Eye (tissue), 1 donor: ENCODE measurements at regions not wholly inside any gene's neighbourhood (a gene's known extent, or its start where the extent isn't known, plus 50 kb on each side); places are given as distances from the start of the nearest gene placed in this dataset.
"Not testable (repeated sequence)": the region's sequence is repeated elsewhere in the genome, so short reads cannot be mapped to it uniquely, and the experiment has no call there.

Source experiments
- DNase-seq: peaks from one replicate; pipeline ENCODE4 v3.0.0-alpha.2; 2015

DNA sequence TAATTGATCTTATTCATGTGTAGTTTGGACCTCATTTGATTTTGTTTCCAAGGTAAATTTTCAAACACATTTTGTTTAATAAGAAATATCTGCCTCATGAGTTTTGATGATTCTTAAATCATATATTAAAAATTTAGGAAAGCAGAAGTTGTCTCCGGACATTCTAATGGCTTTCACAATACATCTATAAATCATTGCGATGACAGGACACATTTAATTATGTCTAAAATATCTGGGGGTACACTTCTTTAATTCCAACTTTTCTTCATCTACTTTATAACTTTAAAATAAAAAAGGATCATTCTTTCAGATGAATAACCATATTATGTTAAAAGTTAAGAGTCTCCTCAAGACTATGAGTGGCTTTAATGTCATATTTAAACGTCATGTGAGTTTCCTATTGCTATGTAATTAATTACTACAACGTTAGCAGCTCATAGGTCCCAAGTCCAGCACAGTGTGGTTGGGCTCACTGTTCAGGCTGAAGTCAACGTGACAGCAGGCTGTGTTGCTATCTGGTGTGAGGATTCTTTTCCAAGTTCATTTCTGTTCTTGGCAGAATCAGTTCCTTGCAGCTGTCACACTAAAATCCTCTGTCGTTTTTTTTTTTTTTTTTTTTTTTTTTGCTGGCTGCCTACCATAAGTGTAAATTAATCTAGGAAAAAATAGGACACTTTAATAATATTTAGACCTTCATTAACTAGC, 893.5 kb downstream of the LTN1 start:
- DNase-seq, result peak; percentile 44

DNA sequence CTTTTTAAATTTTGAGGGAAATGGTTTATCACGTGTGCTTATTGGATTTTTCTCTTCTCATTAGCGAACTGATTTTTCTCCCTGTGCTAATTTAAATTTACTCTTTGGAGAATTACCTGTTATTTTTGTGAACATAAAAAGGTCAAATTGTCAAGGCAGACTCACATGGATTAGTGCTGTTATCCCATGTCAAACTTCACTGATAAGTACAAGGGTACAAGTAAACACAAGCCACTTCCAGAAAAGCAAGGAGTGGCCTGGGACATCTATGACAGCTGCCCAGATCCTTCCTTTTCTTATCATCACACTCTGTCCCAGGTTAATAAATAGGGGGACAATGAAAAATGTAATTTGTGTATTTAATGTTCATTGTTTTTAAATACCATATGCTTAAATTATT, 901.2 kb downstream of the LTN1 start:
- DNase-seq, result no peak

DNA sequence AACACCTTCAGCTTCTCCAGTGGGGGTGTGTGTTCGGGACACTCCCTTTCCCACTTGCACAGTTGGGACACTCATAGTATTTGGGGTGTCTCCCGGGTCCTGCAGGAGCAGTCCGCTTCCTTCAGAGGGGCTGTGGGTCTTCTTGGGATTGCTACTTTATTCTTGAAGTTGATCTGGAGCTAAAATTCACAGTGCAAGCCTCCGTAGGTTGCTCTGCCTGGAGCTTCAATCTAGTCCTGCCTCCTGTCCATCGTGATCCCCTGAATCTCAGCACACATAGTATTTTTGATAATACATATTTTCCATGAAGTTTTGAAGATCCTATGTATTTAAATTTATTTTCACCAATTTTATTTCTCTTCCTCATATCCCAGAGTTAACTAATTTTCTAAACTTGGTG, 902.1 kb downstream of the LTN1 start:
- no peak for DNase-seq

DNA sequence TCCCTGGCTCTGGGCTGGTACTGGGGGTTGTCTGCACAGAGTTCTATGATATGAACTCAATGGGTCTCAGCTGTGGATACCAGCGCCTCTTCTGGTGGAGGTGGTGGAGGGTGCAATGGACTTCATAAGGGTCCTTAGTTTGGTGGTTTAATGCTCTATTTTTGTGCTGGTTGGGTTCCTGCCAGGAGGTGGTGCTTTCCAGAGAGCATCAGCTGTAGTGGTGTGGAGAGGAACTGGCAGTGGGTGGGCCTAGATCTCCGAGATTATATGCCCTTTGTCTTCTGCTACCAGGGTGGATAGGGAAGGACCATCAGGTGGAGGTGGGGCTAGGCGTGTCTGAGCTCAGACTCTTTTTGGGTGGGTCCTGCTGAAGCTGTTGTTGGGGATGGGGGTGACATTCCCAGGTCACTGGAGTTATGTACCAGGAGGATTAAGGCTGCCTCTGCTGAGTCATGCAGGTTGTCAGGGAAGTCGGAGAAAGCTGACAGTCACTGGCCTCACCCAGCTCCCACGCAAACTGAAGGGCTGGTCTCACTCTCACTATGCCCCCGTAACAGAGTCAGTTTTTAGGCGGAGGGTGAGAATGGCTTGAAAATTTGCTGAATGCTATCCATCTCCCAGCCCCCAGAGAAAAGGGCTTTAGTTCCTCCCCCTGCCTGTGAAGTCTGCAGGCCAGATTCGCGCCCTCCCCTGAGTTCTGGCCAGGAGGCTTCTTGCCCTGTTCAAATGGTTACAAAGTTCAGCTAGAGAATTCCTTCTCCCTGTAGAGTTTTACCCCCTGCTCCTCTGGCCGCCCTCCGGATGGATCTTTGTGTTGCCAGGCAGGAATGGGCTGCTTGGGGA, 902.9 kb downstream of the LTN1 start:
- no peak for DNase-seq

DNA sequence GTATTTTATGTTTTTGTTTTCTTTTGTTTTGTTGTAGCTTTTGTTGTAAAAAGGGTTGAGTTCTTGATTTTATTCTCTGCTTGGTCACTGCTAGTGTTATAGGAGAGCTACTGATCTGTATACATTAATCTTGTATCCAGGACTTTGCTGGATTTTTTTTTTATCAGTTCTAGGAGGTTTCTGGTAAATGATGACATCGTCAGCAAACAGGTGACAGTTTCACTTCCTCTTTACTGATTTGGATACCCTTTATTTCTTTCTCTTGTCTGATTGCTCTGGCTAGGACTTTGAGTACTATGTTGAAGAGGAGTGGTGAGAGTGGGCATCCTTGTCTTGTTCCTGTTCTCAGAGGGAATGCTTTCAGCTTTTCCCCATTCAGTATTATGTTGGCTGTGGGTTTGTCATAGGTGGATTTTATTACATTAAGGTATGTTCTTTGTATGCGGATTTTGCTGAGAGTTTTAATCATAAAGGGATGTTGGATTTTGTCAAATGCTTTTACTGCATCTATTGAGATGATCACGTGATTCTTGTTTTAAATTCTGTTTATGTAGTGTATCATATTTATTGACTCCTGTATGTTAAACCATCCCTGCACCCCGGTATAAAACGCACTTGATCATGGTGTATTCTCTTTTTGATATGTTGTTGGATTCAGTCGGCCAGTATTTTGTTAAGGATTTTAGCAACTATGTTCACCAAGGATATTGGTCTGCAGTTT, 905.7 kb downstream of the LTN1 start:
- DNase-seq, result no peak

DNA sequence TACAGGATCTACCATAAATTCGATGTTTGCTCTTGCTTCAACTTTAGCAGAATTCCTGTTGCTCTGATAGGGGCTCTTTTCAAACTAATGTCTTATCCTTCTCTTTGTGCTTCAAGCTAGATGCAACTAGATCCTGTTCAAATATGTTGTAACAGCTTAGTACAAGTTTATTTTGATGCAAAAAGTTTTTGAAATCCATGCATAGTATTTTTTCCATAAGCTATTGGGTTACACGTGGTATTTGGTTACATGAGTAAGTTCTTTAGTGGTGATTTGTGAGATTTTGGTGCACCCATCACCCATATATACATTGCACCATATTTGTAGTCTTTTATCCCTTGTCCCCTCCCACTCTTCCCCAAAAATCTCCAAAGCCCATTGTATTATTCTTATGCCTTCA, 907.7 kb downstream of the LTN1 start:
- DNase-seq, result no peak

DNA sequence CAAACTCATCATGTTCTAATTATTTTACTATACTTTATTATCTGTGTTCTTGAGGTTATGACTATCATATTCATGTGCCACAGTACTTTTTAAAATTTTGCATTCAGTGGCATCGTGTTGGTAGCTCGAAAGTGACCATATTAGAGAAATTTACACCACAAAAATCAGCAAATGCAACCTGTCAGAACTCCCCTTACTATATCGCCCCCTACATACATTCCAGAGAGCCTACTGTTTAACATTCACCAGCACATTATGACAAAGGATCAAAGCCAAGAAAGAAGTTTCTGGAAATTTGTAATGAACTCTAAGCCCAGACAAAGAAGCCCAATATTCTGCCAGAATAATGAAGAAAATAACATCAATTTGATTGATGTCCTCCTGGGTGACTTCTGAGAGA, 909.3 kb downstream of the LTN1 start:
- no peak for DNase-seq

DNA sequence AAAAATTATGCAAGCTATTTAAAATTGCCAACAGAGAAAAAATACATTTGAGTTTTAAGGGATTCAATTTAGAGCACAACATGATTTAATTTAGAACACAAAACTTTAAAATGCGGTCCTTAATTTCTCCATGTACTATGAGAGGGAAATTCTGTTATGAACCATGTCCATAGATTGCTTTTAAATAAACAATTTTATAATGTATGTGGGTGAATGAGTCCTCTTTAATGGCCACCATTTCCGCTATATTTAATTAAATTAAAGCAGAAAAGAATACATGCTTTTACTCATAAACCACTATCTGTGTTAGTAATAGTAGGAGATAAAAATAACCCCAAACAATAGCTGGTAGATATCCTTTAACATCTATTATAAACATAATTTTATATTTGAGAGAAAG, 914.6 kb downstream of the LTN1 start:
- DNase-seq, result no peak

DNA sequence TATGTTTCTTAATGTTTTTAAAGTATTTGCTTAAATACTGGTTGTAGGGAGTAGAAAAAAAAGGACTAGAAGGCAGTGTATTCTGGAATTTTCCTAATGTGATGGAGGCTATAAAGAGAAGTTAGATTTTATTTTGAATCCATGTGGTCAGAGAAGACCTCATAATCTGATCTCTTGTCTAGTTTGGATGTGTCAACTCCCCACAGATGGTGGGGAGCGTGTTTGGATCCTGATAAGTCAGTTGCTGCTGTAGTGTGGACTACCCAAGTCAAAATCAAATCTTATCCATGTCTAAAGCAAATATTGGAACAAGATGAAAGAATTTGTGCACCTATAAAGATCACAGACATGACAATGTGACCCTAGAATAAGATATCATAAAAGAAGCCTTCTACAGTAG, 918.0 kb downstream of the LTN1 start:
- DNase-seq, result no peak

DNA sequence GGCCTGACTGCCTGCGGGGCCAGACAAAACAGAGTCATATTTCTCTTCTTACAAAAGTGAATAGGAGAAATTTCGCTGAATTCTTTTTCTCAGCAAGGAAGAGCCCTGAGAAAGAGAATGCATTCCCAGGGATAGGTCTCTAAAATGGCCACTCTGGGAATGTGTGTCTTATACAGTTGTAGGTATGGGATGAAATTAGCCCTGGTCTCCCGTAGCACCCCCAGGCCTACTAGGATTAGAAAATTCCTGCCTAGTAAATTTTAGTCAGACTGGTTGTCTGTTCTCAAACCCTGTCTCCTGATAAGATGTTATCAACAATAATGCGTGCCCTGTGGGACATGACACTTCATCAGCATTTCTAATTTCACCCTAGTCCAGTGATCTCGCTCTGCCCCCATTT, 920.1 kb downstream of the LTN1 start:
- no peak for DNase-seq

DNA sequence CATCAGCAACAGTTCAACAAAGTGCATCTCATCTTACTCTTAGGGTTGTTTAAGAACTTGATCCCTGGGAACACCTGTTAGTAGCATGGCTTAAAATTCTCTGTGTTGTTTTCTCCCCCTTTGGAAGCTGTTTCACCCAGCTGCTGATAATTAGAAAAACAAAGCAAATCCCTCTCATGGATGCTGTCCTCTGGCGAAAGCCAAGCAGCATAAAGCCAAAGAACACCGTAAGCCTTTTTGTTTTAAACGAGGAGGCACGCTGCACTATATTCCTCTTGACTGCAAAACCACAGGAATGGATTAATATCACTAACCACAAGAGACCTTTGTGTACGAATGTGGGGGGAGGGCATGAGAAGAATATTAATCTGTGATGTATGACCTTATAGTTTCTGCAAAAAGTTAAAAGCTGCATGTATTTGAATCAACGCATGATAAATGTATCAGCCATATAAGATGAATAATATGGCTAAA, 923.2 kb downstream of the LTN1 start:
- peak; percentile 61 for DNase-seq

DNA sequence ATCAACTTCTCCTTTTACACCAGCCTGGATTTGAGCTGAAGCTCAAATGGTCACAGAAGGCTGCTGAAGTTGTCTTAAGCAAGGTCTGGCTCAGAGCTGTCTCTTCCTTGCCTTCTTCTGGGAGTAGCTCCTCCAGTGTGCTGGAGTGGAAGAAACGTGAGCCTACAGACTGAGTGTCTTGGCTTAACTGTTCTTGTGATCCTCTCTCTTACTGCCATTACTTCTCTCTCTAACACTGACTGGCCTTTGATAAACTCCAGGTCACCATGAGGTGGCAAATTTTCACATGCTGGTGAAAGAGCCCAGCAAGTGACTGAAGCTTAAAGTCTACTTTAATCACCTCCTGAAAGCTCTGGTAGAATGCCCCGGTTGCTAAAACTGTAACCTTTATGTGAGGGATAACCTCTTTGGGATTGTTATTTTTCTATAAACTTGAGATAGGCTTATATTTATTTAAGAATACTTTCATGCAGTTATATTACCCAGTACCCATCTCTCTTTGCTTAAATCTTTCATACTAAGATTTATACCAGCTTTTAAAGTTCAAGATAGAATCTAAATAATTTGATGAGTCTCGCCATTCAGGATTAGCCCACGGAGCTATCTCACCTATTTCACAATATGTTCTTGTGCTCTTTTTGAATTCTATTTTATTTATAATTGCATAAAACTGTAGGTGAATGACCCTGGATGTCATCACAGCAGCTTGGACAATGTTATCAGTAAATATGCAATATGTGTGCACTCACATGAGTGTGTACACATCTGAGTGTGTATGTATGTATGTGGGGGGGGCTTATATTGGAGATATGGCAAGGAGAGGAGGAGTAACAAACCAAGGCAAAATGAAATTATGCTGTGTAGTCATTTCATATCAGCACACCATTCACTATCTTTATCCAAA, 924.0 kb downstream of the LTN1 start:
- no peak for DNase-seq

DNA sequence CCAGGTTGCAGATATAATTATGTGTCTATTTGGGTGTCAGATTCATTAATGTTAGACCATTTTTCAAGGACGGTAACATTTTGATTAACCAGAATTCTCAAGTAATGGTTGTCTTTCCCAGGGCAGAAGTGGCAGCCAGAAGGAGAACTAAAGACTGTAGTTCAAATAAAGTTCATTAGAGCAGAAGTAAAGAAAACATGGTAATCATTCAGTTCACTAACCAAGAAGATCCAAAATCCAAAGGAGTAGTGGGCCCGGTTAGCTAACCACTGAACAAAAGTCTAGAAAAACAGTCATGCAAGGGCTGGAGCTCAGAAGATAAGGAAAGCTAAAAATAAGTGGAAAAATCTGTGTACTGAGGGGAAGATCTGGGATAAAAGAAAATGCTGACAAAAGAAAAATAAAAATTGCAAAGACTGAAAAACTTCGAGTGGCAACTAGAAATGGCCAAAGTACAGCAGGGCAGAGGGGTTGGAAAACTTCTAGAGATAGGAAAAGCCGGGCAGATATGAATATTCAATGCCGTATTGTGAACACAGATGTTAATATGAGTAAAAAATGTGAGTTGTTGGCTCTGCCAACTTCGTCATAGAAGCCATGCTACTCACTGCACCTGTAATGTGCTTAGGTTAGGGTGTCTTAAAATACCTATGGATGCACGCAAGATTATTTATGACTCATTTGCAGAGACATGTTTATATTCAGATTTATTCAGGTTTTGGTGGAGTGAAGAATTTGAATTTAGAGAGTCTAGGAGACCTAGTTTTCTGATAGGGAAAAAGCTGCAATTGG, 925.9 kb downstream of the LTN1 start:
- DNase-seq, result no peak

DNA sequence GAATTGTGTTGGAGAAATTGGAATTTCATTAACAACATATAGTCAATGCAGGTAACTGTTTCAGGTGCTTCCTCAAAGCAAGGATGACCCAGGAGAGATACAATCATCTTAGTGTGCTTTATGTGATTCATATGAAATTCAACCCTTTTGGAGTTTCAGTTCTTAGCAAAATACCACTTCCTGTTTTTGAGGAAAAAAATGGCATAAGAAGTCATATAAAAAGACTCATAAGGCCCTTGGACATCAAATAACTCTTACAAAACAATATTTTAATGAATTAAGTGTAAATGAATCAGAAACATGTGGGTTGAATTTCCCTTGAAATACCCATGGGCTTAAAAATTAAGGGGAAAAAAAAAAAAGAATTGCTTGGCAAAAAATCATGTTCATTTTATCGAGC, 926.6 kb downstream of the LTN1 start:
- DNase-seq, result no peak

DNA sequence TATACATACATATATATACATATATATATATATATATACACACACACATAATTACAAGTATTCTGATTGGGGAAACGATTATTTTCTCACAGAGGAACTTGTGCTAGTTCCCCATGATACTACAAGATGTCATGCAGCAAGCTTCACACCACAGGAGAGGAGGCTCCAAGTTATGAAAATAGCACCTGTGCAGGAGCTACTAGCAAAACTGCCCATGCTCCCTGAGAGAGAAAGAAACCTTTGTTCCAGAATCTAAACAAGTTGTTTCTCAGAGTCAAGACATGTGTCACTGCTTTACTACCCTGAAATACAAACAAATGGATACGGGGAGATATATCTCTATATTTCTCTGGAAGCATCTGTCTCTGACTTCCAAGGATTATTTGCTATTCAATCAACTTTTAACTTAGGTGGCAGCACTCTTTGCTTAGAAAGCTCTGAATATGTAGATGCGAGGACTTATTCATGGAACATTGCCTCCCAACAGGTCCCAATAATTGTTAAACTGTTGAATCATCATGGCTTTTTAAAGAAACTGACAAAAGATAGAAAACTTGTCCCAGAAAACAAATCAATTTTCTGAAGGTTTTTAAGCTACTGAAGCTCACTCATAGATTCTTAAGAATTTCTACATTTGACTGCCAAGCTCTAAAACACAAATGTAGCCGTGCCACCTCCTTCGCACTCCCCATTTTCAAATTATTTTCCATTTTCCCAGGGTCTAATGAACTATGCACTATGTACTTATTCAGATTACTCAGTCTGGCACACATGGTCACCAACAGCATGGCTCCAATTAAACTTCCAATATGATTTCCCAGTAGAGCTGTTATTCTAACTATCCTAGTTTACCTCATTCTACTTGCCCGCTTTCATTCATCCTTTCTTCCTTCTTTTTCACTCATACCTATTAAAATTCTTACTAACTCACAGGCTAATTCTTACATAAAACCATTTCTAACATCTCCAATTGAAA, 929.1 kb downstream of the LTN1 start:
- no peak for DNase-seq

DNA sequence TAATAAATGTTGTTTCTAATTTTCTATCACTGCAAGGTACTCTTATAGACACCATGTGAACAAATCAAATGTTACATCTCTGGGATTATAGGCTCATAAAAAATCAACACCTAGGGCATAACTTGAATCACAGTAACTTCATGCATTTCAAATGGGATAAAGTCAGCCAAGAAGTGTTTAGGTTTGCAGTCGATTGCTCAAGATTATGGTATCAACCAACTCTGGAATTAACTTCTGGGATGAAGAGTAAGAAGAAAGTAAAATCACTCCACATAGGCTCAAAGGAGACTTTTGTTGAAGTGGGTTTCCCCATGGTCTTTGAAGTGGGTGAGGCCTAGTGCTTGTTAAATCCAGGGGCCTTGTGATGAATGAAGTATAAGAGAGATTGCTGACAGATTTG, 939.7 kb downstream of the LTN1 start:
- not testable (repeated sequence) for DNase-seq

DNA sequence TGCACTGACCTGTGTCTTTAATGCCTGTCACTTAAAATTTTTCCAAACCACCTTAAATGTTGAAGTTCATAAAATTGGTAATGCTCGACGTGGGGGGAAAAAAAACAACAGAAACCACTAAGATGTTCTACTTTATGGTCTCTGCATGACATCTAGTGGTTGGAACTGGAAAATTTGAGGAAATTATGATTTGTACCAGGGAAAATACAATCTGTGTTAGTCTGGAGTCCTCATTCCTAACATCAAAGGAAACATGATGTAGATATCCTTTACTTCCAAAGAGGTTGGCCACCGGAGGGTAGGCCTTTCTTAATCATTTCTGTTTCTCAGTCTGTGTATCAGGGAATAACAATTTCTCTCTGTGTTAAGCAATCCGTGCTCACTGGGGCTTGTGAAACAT, 941.0 kb downstream of the LTN1 start:
- DNase-seq, result peak; percentile 82

DNA sequence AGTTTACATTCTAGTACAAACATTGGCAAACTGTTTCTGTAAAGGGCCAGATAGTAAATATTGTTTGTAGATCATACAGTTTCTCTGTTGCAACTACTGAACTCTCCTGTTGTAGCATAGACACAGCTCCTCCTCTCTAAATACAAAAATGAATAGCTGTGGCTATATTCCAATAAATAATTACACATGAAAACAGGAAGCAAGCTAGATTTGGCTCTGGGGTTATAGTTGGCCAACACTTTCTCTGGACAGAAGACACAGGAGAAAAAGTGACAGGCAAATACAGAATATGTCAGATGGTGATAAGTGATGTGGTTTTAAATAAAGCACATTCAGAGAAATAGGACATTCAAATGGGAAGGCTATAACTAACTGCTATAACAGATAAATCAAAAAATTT, 957.0 kb downstream of the LTN1 start:
- DNase-seq, result not testable (repeated sequence)

DNA sequence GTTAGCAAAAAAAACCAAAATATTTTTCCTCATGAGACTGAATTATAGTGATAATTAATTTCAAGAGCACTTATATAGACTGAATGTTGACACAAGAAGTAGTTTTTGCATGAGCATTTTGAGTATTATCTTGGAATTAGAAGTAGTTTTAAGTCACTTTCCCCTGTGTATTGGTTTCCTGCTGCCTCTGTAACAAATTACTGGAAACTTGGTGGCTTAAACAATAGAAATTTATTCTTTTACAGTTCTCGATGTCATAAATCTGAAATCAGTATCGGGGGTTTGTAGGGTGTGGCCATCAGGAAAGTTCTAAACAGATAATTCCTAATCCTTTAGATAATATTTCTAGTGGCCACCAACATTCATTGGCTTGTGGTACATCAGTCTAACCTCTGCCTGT, 957.8 kb downstream of the LTN1 start:
- not testable (repeated sequence) for DNase-seq

DNA sequence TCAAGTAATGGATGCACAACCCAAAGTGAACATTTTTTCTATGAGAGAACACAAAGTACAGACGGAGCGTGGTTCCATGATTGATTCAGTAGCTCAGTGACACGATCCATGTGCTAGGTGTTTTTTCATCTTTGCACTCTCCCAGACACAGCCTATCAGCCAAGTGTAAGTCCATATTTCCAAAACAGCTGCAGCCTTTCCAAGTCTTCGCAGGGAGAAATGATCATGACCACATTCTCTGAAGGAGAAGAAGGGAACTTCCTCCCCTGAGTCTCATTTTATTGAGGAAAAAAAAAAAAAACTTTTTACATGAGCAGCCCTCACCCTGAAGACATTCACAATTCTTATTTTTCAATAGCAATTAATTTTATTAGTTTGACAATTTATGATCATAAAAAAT, 958.3 kb downstream of the LTN1 start:
- not testable (repeated sequence) for DNase-seq
